Psoas muscle (tissue), 7 donors: ENCODE measurements at regions not wholly inside any gene's neighbourhood (a gene's known extent, or its start where the extent isn't known, plus 50 kb on each side); places are given as distances from the start of the nearest gene placed in this dataset.

Experiments
- ATAC-seq, 4 donors: fragments of 200-7000 bp; cut with Tn5 transposase; one replicate each; pipeline ENCODE4 v1.9.1; 2020; ENCODE audit warnings: moderate library complexity in 3 of 4, mild to moderate bottlenecking in 2 of 4
- DNase-seq, 2 donors: peaks; one replicate each; pipeline ENCODE4 v3.0.0-alpha.2; 2020
- H3K27ac ChIP-seq: fragments of 200-600 bp; one replicate; pipeline ENCODE4 v1.8.0; 2022
- H3K27me3 ChIP-seq, 3 donors: fragments of 200-600 bp in 1 of 3; one replicate each; pipeline versions ENCODE4 v1.6.1 to v1.8.0; 2013 to 2022; ENCODE audit warnings: low read length in 2 of 3, mild to moderate bottlenecking in 2 of 3, moderate library complexity in 1 of 3; ENCODE audit not compliant: insufficient read depth in 3 of 3
- H3K36me3 ChIP-seq, 2 donors: fragments of 200-600 bp in 1 of 2; one replicate each; pipeline versions ENCODE4 v1.6.1 to v1.8.0; 2013 to 2022; ENCODE audit warnings: low read depth in 1 of 2, mild to moderate bottlenecking in 1 of 2, moderate library complexity in 1 of 2; ENCODE audit not compliant: insufficient read depth in 1 of 2
- H3K4me1 ChIP-seq: fragments of 200-600 bp; one replicate; pipeline ENCODE4 v1.8.0; 2022
- H3K4me3 ChIP-seq: fragments of 200-600 bp; one replicate; pipeline ENCODE4 v1.8.0; 2022; ENCODE audit warnings: mild to moderate bottlenecking
- H3K9me3 ChIP-seq: fragments of 200-600 bp; one replicate; pipeline ENCODE4 v1.8.0; 2022
- CTCF ChIP-seq: fragments of 200-600 bp; IDR thresholded peaks from one replicate; pipeline ENCODE4 v1.8.0; 2022; ENCODE audit warnings: antibody characterized with exemption
- WGBS, 3 donors: extraction: QIAGEN DNeasy Blood & Tissue Kit; methylation state at CpG; one replicate each; pipeline versions ENCODE4 v1.1.6 to v1.1.7; 2013; 5-methylcytosine and 5-hydroxymethylcytosine counted together
- intact Hi-C, 2 donors: fragments of 100-400 bp; cut with DNase I; formaldehyde crosslinking; loops; one replicate each; pipeline versions ENCODE4 v1.11.0 to v1.14.2; 2022
- donor health status: healthy with polysubstance abuse.
- donor health status: DM: no; HTN: no; CAD: no; lungs with moderate emphysema.
- donor health status: Bipolar disorder and iron deficiency.
- donor health status: healthy.
- donor health status: DM: yes; HTN: yes; CAD: no.
- donor health status: DM: no; HTN: no; CAD: no.
- donor health status: DM: yes; HTN: yes; CAD: no.

- Histone ChIP-seq H3K36me3 (no peaks in the 10 kb centered on the region), H3K4me3 (no peak overlapping the region), H3K4me1 (no peaks in the 10 kb centered on the region), H3K27me3 (peaks cover 0 to 4% (median 0%) of the 10 kb centered on the region in 3 donors), H3K27ac (no peak overlapping the region), H3K9me3 (no peaks in the 10 kb centered on the region)
- ATAC-seq (no peak), DNase-seq (no peak)
- intact Hi-C loops = no loop called here
- no peak for TF ChIP-seq CTCF
Measured at GRCh38 chr13:109418111-109418510, 368.3 kb downstream of the IRS2 start.

GRCh38 chr13:109416001-109416400 lies 370.4 kb downstream of the IRS2 start:
- H3K36me3 ChIP-seq = no peaks in the 10 kb centered on the region
- no peak for DNase-seq
- H3K9me3 ChIP-seq = no peaks in the 10 kb centered on the region
- H3K4me3 ChIP-seq = no peak overlapping the region
- H3K4me1 ChIP-seq = no peaks in the 10 kb centered on the region
- TF ChIP-seq CTCF = no peak
- intact Hi-C loops = no loop called here
- no peak for ATAC-seq
- peaks cover 0 to 4% (median 0%) of the 10 kb centered on the region in 3 donors for H3K27me3 ChIP-seq
- 84 to 87% (median 85%) methylated on average over 12 of the region's 12 CpGs for WGBS, 3 donors
- H3K27ac ChIP-seq = no peak overlapping the region

GRCh38 chr13:109415057-109415456 lies 371.3 kb downstream of the IRS2 start:
- 86 to 90% (median 89%) methylated on average over 4 of the region's 4 CpGs for WGBS, 3 donors
- no peak overlapping the region for H3K27ac ChIP-seq
- no peak for TF ChIP-seq CTCF
- no peaks in the 10 kb centered on the region for H3K4me1 ChIP-seq
- H3K4me3 ChIP-seq = no peak overlapping the region
- H3K36me3 ChIP-seq = no peaks in the 10 kb centered on the region
- intact Hi-C loops = no loop called here
- DNase-seq (no peak), ATAC-seq (no peak)
- H3K27me3 ChIP-seq = peaks cover 0 to 4% (median 0%) of the 10 kb centered on the region in 3 donors
- no peaks in the 10 kb centered on the region for H3K9me3 ChIP-seq

- peaks cover 0 to 4% (median 0%) of the 10 kb centered on the region in 3 donors for H3K27me3 ChIP-seq
- intact Hi-C loops = no loop called here
- DNase-seq (peak in 1 of 2 donors; percentile 23), ATAC-seq (peak; percentile 25 to 70 (median 68))
- TF ChIP-seq CTCF = no peak
- no peaks in the 10 kb centered on the region for H3K9me3 ChIP-seq
- H3K27ac ChIP-seq = no peak overlapping the region
- H3K4me1 ChIP-seq = no peaks in the 10 kb centered on the region
- 13 to 15% (median 15%) methylated on average over 14 of the region's 14 CpGs for WGBS, 3 donors
- H3K4me3 ChIP-seq = no peak overlapping the region
- H3K36me3 ChIP-seq = no peaks in the 10 kb centered on the region
Measured at GRCh38 chr13:109412283-109412901, 374.0 kb downstream of the IRS2 start.

GRCh38 chr13:109410868-109411267 lies 375.5 kb downstream of the IRS2 start:
- Histone ChIP-seq H3K4me3 (no peak overlapping the region), H3K9me3 (no peaks in the 10 kb centered on the region), H3K27ac (no peak overlapping the region), H3K36me3 (no peaks in the 10 kb centered on the region), H3K27me3 (no peaks in the 10 kb centered on the region), H3K4me1 (no peaks in the 10 kb centered on the region)
- TF ChIP-seq CTCF = no peak
- 84 to 86% (median 86%) methylated on average over 11 of the region's 11 CpGs for WGBS, 3 donors
- intact Hi-C loops = no loop called here
- DNase-seq (no peak), ATAC-seq (no peak)
